ENCODE measurements at regions not wholly inside any gene's neighbourhood (a gene's known extent, or its start where the extent isn't known, plus 50 kb on each side); places are given as distances from the start of the nearest gene placed in this dataset.

DNA sequence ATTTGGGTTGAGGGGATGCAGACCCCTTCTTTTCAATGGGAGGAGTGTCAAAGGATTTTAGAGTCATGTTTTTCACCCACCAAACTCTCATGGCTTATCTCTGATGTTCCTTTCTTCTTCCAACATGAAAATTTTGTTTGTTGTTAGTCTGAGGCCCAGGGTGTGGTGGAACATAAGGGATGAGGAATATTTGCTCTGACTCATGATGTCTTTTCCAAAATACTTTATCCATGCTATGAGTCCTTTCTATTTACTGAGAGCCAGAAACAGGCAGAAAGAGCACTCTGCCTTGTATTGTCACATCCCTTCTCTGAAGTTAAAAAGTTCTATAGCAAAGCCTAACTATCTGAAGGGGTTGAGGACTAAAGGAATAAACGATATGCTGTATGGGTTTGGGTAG is 61.6 kb upstream of the GYPA start:
- DNase-seq: no peak

DNA sequence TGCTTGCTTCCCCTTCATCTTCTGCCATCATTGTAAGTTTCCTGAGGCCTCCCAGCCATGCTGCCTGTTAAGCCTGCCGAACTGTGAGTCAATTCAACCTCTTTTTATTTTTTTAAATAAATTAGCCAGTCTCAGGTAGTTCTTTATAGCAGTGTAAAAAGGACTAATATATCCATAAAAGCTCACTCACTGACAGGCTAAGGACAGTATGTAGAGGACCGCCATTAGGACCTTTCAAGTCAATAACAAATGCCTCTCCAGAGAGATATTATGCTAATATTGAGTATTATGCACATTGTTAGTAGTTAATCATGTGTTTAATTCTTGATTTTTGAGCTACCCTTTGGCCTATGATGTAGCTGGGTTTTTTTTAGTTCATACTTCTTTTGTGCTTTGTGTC is 62.6 kb upstream of the GYPA start:
- no peak for DNase-seq

DNA sequence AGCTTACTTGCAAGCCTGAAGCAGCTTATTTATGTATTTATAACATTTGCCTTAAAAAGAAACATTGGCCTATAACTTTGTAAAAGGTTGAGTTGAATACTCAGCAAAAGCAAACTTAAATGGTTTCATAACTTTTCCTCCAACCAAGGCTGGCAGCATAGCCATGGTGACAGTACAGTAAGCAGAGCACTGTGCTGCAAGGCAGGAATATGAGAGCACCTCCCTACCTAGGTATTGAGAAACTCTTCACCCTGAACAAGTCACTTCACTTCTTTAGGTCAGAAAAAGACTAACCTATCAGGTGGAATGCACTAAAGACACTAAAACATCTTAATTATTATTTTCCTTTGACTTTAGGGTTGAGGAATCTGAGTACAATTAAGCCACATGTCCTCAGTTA is 63.9 kb upstream of the GYPA start:
- DNase-seq: no peak

DNA sequence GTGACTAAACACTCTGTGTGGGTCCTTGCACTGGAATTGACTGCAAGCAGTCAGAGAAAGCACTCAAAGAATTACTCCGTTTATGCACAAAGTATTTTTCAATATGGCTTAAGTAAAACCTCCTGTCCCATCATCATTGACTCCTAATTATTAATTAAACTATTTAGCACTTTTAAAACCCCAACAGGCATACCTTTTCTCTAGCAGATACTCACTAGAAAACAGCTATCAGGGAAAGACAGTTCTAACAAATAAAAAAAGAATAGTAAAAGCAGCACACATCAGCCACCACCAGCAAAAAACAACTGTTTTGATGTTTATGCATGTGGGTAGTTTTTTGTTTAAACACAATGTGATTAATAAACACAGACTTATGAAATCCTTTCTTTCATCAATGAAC is 66.2 kb upstream of the GYPA start:
- DNase-seq: no peak

DNA sequence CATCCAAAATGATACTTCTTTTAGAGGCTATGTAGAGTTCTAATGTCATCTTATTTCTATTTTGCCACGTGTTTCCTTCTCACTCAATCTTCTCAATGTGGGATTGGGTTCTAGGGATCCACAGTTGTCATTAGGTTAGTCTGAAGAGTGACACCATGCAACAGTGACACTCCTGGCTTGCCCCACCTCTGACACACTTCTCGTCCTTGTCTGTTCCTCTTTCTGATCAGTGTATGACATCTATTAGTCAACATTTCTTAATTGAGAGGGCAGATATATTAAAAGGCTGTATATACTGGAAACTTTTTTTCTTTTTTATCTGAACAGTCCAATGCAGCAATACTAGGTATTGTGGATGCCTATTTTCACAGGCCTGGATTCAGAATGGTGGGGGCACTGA is 67.6 kb upstream of the GYPA start:
- DNase-seq: no peak

DNA sequence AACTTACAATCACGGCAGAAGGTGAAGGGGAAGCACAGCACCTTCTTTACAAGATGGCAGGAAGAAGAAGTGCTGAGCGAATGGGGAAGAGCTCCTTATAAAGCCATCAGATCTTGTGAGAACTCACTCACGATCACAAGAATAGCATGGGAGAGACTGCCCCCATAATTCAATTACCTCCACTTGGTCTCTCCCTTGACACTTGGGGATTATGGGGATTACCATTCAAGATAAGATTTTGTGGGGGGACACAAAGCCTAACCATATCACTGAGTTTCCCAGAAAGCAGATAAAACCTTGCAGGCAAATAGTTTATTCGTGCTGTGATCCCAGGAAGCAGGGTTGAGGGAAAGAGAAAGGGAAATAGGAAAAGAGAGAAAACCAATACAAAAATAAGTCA is 69.0 kb upstream of the GYPA start:
- DNase-seq: no peak

DNA sequence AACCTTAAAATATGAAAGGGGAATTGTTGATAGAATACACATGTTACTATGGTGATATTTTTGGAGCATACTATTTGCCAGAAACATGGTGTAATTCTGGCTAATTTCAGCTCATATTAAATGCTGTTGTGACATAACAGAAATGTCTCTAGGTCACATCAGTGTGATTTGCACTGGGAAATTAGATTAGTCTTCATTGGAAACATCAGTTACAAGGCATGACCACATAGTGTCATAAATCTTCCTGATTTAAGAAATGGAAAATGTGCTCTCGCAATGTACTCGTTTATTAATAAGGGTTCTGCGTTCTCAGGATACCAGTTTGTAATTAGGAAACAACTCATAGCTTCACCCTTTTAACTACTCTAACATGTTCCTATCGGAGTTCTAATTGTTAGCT is 72.9 kb upstream of the GYPA start:
- DNase-seq: no peak

DNA sequence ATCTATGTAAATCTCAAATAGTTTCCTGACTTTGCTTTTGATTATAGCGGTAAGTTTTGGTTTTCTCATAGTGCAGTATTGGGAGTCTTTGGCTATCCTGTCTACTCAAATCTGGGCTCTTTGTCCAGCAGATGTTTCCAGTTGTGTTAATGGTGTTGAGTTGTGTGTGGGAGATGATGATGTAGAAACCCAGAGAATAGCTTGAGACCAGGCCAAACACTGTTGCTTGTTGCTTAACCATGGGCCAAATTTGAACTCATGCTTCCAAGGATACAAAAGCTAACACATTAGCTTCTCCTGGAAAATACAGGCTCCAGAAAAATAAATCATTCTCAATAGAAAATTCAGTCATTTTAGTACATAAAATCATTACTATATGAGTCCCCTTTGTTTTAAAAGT is 82.6 kb upstream of the GYPA start:
- DNase-seq: no peak

DNA sequence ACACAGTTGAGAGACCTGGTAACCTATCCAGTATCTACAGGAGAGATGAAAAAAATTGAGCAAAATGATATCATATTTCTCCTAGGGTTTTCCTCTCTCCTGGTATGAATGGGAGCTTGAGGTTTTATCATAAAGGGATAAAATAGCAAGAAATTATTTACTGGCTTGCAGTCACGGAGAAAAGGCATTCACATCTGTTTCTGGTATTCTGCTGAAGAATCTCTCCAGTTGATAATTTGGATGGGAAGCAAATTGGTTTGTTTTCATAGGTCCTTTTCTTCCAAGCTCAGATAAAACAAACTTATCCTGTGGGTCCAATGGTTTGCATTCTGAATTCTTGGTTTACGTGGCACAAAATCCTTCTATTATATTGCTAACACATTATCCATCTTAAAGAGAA is 83.1 kb upstream of the GYPA start:
- no peak for DNase-seq

DNA sequence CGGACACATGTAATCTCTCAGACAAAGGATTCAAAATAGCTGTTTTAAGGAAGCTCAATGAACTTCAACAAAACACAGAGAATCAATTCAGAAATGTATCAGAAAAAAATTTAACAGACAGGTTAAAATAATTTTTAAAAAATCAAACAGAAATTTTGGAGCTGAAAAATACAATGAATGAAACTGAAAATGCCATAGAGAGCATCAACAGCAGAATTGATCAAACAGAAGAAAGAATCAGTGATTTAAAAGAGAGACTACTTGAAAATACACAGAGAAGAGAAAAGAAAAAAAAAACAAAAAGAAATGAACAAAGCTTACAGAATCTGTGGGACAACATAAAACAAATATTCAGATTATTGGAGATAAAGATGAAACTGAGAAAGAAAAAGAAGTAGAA is 118.8 kb upstream of the GYPA start:
- DNase-seq: no peak

DNA sequence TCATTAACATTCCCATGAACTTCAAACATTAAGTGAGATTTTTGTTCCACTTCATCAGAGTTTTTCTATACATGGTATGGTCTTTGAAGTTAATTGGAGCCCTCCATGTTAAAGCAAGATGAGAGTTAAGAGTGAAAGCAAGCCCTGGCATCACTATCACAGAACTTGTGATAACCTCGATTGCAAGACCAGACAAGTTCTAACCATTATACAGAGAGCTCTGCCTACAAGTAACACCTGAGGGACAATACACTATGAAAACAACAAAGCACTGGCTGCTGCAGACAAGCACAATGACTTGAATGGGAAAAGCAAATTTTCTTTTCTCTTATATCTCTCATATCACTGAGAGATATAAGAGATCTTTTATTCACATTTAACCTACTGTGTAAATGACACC is 126.6 kb upstream of the GYPA start:
- DNase-seq: no peak

DNA sequence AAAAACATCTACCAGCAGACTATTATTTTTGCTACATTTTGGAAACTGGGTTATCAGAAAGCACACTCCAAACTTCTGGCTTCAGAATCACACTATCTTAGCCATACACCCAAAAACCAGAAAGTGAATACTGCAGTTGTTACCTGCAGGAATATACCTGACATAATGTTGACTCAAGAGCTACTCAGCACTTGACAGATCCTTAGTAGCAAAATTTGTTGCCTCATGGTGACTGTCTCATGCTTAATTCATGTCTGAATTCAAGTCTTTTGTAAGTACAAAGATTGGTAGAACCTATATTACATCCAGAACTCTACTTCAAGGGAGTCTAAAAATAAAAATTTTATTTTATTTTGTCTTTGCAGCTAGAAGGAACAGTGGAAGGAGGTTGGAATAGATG is 140.2 kb upstream of the GYPA start:
- DNase-seq: no peak

DNA sequence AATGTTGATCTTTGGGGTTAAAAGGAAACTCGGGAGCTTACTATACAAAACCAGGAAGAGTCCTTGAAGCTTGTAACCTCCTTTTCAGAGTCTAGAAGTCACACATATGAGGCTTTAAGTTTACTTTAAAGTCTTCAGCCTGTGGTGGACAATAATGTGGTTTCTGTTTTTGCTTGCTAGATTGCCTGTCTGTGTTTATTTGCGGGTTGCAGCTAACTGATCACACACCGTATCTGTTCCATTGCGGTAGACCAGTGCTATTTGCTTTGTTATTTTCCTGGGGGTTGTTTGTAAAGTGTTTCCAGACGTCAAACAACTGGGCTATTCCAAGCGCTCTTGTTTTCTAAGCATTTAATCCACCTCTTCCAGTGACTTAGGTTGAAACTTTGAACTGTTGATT is 143.0 kb upstream of the GYPA start:
- DNase-seq: no peak

DNA sequence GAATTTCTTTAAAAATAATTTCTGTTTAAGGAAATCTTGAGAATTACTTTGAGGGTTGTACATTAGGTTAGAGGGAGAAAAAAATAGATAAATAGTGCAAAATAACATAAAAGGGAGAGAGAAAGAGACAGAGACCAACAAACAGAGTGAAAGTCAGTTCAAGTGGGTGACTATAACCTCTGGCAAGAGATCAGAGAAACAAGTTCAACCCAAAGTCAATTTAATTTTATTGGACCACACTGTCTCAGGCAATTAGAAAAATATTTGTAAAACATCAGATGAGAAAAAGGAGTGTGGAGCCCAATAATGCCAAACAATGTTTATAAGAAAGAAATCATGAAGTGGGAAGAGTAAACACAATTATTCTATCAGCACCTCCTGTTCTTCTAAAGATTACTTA is 143.5 kb upstream of the GYPA start:
- no peak for DNase-seq

DNA sequence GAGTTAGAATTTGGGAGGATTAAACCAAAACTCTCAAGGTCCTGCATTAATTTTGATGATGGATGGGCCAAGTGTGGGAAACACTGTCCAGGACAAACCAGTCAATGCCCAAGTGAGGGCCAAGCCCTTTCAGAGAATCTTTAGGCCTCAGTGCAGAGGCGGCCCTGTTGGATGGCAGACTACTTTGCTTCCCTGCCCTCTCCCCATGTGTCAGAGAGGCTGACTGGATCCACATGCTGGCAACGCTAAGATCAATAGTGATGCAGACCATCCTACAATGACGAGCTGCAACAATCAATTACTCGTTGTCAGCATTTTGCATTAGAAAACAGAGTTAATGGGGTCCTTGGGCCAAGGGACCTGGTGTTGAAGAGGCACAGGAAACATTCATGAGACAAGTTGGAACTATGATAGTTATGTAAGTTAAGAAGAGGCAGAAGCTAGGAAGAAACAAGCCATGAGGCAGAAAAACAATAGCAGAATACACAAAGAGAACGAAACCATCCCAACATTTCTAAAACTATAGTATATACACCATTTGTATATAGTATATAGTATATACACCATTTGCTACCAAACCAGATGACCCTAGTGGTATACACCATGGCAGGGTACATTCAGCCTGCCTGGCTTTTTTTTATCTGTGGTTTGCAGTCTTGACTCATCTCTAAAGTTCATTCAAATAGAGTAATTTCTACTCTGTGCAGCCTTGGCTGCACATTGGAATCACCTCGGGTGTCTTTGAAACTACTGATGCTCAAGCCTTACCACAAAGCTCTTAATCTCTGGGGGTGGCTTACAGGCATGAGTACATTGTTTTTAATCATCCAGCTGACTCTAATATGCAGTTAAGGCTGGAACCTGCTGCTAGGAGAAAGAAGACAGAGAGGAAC is 147.7 kb upstream of the GYPA start:
- DNase-seq: no peak

DNA sequence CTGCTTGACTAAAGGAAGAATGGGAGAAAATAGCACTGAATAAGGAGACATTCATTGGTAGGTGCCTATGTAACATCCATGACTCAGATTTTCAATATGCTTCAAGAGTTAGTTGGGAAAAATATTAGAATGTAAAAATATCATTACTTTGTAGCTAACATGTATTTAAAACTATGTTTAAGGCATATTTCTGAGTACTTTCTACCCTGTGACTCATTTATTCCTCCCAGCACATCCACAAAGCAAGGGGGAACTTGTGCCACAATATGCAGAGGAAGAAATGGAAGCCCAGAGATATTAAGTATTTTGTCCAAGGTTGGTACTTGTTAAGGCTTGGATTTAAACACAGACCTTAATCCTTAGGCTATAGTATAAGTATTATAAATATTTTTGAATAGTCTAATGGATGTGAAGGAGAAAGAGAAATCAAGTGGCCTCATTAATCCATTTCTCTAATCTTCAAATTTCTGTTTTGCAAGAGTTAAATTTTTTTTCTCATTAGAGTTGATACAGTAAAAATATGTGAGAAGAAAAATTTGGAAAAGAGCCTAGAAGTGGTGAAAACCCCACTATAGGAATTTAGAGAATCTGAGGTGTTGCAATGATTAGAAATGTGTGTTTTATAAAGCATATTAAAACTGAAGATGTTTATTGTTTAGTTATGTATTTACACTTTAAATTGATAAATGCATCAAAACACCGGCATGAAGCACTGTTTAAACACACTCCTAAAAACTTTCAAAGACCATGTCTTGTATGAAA is 149.3 kb upstream of the GYPA start:
- DNase-seq: no peak

DNA sequence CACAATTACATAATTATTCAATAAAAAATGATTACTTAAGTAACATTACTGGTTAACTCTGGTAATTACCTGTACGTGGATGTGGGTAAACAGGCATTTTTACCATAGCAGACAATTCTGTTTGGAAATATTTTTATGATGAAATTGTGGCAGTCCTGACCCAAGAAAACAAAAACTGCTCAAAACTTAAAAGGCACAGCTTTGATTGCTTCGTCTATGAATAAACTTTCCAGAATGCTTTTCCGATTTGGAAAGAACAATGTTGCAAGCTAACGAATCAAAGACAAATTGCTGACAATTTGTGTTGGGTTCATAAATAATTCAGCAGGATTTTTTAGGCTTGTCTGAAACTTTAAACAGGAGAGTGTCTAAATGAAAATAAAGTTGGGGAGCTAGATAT is 150.6 kb upstream of the GYPA start:
- no peak for DNase-seq

DNA sequence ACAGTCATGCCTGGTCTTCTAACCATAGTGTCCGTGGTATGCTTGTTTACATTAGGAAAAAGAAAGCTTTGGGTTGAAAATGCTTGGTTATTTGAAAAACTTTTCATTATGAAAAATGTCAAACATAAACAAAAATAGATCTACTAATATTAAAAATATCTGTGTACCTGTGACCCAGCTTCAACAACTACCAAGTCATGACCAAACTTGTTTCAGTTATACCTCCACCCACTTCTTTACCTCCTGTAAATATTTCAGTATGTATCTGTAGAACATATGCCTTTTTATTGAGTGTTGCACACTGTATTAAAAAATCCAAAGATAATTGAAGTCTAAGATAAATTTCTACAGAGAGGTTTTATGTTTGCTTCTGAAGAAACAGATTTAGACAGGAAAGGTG is 153.7 kb upstream of the GYPA start:
- DNase-seq: no peak

DNA sequence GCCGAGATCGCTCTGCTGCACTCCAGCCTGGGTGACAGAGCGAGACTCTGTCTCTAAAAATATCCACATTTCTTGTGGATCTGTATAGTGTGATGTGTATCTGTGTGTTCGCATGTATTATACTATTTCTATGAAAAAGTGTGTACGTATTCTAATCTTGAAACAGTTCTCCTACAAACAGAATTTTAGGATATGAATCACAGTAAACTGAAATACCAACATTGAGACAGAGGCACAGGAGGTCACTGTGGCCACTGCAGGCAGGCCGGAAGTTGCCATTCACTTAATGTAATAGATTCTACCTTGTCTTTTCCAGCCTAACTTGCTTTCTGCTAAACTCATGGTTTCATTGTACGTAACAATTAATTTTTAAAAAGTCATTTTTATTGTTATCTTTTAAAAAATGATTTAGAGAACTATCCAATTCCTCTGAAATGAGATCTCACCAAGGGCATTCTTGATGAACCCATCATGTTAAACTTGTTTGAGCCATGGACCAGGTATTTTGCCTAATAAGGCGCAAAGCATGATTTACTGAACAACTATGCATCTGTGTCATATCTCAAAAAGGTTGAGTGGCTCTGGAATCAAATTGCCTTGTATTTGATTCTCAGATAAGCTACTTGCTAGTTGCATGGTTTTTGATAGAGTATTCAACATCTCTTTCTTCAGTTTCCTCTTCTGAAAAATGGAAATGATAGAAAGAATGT is 154.9 kb upstream of the GYPA start:
- DNase-seq: no peak

DNA sequence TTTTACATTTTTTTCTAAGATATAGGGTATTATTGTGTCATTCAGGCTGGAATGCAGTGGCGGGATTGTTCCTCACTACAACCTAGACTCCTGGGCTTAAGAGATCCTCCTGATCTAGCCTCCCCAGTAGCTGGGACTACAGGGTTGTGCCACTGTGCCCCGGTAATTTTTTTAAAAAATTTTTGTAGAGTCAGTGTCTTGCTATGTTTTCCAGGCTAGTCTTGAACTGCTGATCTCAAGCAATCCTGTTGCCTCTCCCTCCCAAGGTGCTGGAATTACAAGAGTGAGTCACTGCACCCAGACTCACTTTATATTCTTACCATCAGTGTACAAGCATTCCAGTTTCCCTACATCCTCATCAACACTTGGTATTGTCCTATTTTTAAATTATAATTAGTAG is 156.4 kb upstream of the GYPA start:
- no peak for DNase-seq

DNA sequence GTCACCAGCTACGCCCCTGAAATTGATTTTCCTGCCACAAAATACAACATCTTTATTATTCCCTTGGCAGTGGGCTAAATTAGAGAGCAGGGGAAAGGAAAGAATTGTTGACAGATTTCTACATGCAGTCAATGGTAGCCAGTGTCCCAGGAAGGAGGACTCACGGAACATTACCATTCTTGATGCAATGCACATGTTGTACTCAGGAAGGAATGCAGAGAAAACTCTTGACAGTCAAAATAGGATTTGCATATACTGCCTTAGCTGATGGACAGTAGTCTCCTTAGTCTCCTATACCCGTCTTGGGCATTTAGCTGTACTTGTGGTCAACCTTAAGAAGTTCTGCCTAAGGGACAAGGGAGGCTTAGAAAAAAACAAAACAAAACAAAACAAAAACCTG is 158.0 kb upstream of the GYPA start:
- DNase-seq: no peak

DNA sequence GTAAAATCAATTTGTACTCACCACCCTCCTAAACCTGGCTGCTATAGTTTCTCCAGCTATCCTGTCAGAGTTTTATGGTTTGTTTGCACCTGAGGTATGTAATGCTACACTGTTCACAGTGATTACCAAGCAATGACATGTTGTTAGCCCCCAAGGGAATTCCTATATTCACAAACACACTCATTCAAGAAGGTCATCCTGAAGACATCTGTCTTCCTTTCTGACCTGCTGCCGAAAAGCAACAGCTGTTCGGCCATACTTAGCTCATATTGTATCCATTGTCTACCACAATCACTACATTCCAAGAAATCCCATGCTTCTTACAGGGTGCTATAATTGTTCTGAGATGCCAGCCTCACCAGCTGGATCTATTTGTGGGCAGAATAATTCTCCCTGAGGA is 160.1 kb upstream of the GYPA start:
- DNase-seq: no peak

DNA sequence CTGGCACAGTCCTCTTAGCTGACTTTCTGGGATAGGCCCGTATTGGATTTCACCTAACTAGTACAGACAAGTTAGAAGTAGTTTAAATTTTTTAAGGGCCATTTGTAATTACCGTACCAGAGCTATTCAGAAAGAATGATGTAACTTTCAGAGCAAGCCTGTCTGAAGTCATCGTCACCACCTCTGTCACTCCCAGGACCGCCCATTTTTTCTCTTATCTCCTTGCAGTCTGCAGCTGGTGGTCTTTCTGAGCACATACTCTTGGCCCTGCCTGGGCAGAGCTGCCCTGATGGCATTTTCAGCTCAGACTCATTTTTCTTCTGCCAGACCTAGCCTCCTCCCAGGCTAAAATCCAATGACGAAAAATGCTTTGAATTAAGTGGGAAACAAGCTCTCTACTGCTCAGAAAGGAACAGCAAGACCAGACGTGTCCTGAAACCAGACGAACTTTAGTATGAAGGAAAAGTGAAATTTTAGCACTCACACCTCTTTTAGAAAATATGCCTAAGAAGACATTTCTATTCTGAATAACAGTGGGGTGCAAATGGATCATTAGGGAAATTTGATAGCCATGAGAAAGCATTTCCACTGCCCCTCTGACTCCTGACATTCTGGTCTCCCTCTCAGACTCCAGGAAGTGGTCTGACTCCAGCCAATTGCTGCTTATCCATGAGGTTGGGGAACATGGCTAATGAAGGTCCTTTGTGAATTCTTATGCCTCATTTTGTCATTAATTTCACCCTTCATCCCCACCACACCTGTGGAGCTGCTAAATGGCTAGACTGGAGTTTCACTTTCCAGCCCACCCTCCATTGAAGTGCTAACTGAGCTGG is 162.4 kb upstream of the GYPA start:
- DNase-seq: no peak
